Left lung (tissue), 4 donors: ENCODE measurements at regions not wholly inside any gene's neighbourhood (a gene's known extent, or its start where the extent isn't known, plus 50 kb on each side); places are given as distances from the start of the nearest gene placed in this dataset.

Experiments used
- ATAC-seq: fragments of 200-7000 bp; cut with Tn5 transposase; one replicate; pipeline ENCODE4 v1.9.1; 2020; ENCODE audit warnings: moderate library complexity
- DNase-seq, 4 donors: peaks; one replicate each; pipeline ENCODE4 v3.0.0-alpha.2; 2013 to 2020
- H3K27ac ChIP-seq, 2 donors: fragments of 200-600 bp; sonication (generic) in 1 of 2; one replicate each; pipeline versions ENCODE4 v1.5.0 to v1.8.0; 2020 to 2021
- H3K27me3 ChIP-seq, 2 donors: fragments of 200-600 bp; sonication (generic) in 1 of 2; one replicate each; pipeline versions ENCODE4 v1.5.0 to v1.8.0; 2020 to 2021
- H3K36me3 ChIP-seq, 2 donors: fragments of 200-600 bp; sonication (generic) in 1 of 2; one replicate each; pipeline versions ENCODE4 v1.5.0 to v1.8.0; 2020 to 2021
- H3K4me1 ChIP-seq, 2 donors: fragments of 200-600 bp; one replicate each; pipeline ENCODE4 v1.8.0; 2021
- H3K4me3 ChIP-seq, 2 donors: fragments of 200-600 bp; sonication (generic) in 1 of 2; one replicate each; pipeline versions ENCODE4 v1.5.0 to v1.8.0; 2020 to 2021; ENCODE audit warnings: mild to moderate bottlenecking in 1 of 2
- H3K9me3 ChIP-seq, 2 donors: fragments of 200-600 bp; sonication (generic) in 1 of 2; one replicate each; pipeline versions ENCODE4 v1.5.0 to v1.8.0; 2020 to 2021
- CTCF ChIP-seq, 2 donors: fragments of 200-600 bp; sonication (generic) in 1 of 2; IDR thresholded peaks; one replicate each; pipeline versions ENCODE4 v1.5.0 to v1.8.0; 2021; ENCODE audit warnings: antibody characterized with exemption in 2 of 2
- intact Hi-C, 2 donors: fragments of 100-400 bp; cut with DNase I; formaldehyde crosslinking; loops; one replicate each; pipeline versions ENCODE4 v1.11.2 to v1.14.2; 2022
- donor health status: DM: no; HTN: yes; CAD: no.
- donor health status: DM: no; HTN: no; CAD: no.

DNA sequence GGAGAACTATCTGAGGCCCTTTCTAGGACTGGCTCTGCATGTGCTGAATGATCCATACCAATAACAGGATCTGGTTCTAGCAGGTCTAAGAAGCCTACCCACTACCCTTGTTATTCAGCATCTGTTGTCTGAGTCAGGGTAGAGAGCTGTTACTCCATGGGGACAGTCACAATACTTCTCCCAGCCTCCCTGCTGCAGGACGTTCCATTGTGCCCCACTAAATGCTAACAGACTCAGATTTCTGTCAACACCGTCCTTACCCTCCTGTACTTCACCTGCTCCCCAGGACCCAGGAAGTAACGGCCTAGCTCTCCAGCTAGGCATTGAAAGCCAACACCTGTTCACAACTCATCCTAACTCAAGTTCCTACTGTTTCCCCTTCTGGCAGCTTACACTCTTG, 719.7 kb upstream of the ID2 start:
- no peak for ATAC-seq
- Histone ChIP-seq H3K27ac (no peak overlapping the region), H3K27me3 (no peaks in the 10 kb centered on the region), H3K9me3 (no peaks in the 10 kb centered on the region), H3K4me3 (no peak overlapping the region), H3K36me3 (no peaks in the 10 kb centered on the region), H3K4me1 (no peaks in the 10 kb centered on the region)
- intact Hi-C loops = no loop called here
- no peak for DNase-seq
- TF ChIP-seq CTCF (IDR thresholded peaks at IDR 0.05) = no peak

DNA sequence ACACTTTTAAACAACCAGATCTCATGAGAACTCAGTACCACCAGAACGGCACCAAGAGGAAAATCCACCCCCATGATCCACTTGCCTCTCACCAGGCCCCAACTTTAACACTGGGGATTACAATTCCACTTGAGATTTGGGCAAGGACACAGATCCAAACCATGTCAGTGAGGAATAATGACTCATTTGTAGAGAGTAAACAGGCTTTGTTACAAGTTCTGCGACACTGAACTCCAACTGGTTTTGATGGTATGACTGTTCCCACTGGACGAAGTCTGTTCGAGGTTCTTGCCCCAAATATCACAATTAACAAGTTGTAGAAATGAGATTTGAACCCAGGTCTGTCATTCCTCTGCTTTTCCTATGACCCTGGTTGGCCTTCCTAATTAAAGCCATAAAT, 718.1 kb upstream of the ID2 start:
- ATAC-seq = no peak
- Histone ChIP-seq H3K9me3 (no peaks in the 10 kb centered on the region), H3K36me3 (no peaks in the 10 kb centered on the region), H3K4me3 (no peak overlapping the region), H3K4me1 (no peaks in the 10 kb centered on the region), H3K27ac (no peak overlapping the region), H3K27me3 (no peaks in the 10 kb centered on the region)
- TF ChIP-seq CTCF (IDR thresholded peaks at IDR 0.05) = no peak
- intact Hi-C loops = no loop called here
- DNase-seq = no peak

DNA sequence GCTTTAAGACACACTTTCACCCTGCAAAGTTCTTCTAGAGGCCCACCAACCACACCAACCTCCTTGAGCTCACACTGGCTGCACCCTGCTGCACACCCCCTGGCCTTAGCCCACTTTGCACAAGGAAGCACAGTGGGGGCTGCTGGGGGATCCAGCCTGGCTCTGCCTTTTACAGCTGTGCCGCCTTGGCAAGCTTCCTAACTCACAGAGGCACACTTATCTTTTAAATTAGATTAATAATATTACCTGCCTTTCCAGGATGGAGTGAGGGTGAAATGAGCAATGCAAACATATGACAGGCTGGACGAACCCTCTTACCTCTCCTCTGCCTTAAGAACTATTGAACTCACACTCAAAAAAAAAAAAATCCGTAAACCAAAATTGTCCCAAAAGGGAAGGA, 715.8 kb upstream of the ID2 start:
- Histone ChIP-seq H3K27ac (no peak overlapping the region), H3K27me3 (no peaks in the 10 kb centered on the region), H3K4me3 (no peak overlapping the region), H3K4me1 (no peaks in the 10 kb centered on the region), H3K9me3 (no peaks in the 10 kb centered on the region), H3K36me3 (no peaks in the 10 kb centered on the region)
- no peak for TF ChIP-seq CTCF (IDR thresholded peaks at IDR 0.05)
- intact Hi-C loops = no loop called here
- ATAC-seq = no peak
- DNase-seq = no peak

- no peaks in the 10 kb centered on the region for H3K27me3 ChIP-seq
- H3K36me3 ChIP-seq = no peaks in the 10 kb centered on the region
- no peaks in the 10 kb centered on the region for H3K4me1 ChIP-seq
- no peak for TF ChIP-seq CTCF (IDR thresholded peaks at IDR 0.05)
- DNase-seq = no peak
- no peak overlapping the region for H3K27ac ChIP-seq
- ATAC-seq = no peak
- H3K4me3 ChIP-seq = no peak overlapping the region
- intact Hi-C loops = no loop called here
- H3K9me3 ChIP-seq = no peaks in the 10 kb centered on the region
These were observed 714.0 kb upstream of the ID2 start for GRCh38 chr2:7967707-7968405.

GRCh38 chr2:7969756-7970515, 711.9 kb upstream of the ID2 start:
- H3K9me3 ChIP-seq = no peaks in the 10 kb centered on the region
- no peaks in the 10 kb centered on the region for H3K36me3 ChIP-seq
- no peak overlapping the region for H3K4me3 ChIP-seq
- intact Hi-C loops = no loop called here
- no peaks in the 10 kb centered on the region for H3K27me3 ChIP-seq
- no peak overlapping the region for H3K27ac ChIP-seq
- no peak for TF ChIP-seq CTCF (IDR thresholded peaks at IDR 0.05)
- DNase-seq (no peak), ATAC-seq (no peak)
- no peaks in the 10 kb centered on the region for H3K4me1 ChIP-seq
